ENCODE measurements at regions not wholly inside any gene's neighbourhood (a gene's known extent, or its start where the extent isn't known, plus 50 kb on each side); places are given as distances from the start of the nearest gene placed in this dataset.

DNA sequence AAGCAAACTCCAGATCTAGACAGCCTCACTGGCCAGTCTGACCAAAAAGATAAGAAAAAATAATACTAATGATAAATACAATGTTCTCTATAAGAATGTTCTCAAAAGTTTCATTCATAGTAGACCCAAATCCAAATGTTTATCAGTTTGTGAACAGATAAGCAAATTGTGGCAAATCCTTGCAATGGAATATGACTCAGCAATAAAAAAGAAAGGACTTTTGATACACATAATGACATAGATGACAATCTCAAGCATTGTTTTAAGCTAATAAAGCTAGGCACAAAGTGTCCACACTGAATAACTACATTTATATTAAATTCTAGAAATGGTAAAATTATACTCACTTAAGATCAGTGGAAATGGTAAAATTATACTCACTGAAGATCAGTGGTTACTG is 195.4 kb upstream of the TYRP1 start:
- H3K4me1 ChIP-seq (ENCODE audit: low read length): no peaks in the 10 kb centered on the region
- DNase-seq: no peak
- no peaks in the 10 kb centered on the region for H3F3A ChIP-seq (ENCODE audit: insufficient read depth, low read length)
- H3K4me2 ChIP-seq (ENCODE audit: low read depth, low read length): no peak overlapping the region
- H3K4me3 ChIP-seq (ENCODE audit: low read length): no peak overlapping the region
- H4K20me1 ChIP-seq (ENCODE audit: insufficient read depth, low read length): no peaks in the 10 kb centered on the region
- no peaks in the 10 kb centered on the region for H3K79me2 ChIP-seq (ENCODE audit: low read length)
- H3K27ac ChIP-seq (ENCODE audit: low read length): no peak overlapping the region
- H3K9ac ChIP-seq (ENCODE audit: low read length): no peak overlapping the region
- TF ChIP-seq CTCF (IDR thresholded peaks at IDR 0.05; ENCODE audit: low read length): no peak
- no peak for TF ChIP-seq EZH2phosphoT487 (IDR thresholded peaks at IDR 0.05; ENCODE audit: low read length)
- TF ChIP-seq EZH2 (optimal IDR thresholded peaks at IDR 0.05; ENCODE audit: low read depth, low read length): no peak
- no peak overlapping the region for H2AFZ ChIP-seq (ENCODE audit: low read length)
- no peaks in the 10 kb centered on the region for H3K9me2 ChIP-seq (replicated peaks; ENCODE audit: insufficient read depth, low read length)
- no peaks in the 10 kb centered on the region for H3K36me3 ChIP-seq (replicated peaks; ENCODE audit: insufficient read depth, low read length)
- H3K9me3 ChIP-seq (replicated peaks; ENCODE audit: insufficient read depth, low read length): no peaks in the 10 kb centered on the region
- no peaks in the 10 kb centered on the region for H3K27me3 ChIP-seq (replicated peaks; ENCODE audit: insufficient read depth, low read length)

- Histone ChIP-seq H3K9ac (ENCODE audit: low read length) (no peak overlapping the region), H2AFZ (ENCODE audit: low read length) (no peak overlapping the region), H3K4me3 (ENCODE audit: low read length) (no peak overlapping the region), H3K27me3 (replicated peaks; ENCODE audit: insufficient read depth, low read length) (no peaks in the 10 kb centered on the region), H3K27ac (ENCODE audit: low read length) (no peak overlapping the region), H3F3A (ENCODE audit: insufficient read depth, low read length) (no peaks in the 10 kb centered on the region), H3K4me1 (ENCODE audit: low read length) (no peaks in the 10 kb centered on the region), H4K20me1 (ENCODE audit: insufficient read depth, low read length) (no peaks in the 10 kb centered on the region), H3K9me2 (replicated peaks; ENCODE audit: insufficient read depth, low read length) (no peaks in the 10 kb centered on the region), H3K79me2 (ENCODE audit: low read length) (no peaks in the 10 kb centered on the region), H3K36me3 (replicated peaks; ENCODE audit: insufficient read depth, low read length) (no peaks in the 10 kb centered on the region), H3K9me3 (replicated peaks; ENCODE audit: insufficient read depth, low read length) (no peaks in the 10 kb centered on the region), H3K4me2 (ENCODE audit: low read depth, low read length) (no peak overlapping the region)
- TF ChIP-seq EZH2 (optimal IDR thresholded peaks at IDR 0.05; ENCODE audit: low read depth, low read length) (no peak), EZH2phosphoT487 (IDR thresholded peaks at IDR 0.05; ENCODE audit: low read length) (no peak)
- no peak for DNase-seq
These were observed 190.7 kb upstream of the TYRP1 start for GRCh38 chr9:12502520-12502919.

DNA sequence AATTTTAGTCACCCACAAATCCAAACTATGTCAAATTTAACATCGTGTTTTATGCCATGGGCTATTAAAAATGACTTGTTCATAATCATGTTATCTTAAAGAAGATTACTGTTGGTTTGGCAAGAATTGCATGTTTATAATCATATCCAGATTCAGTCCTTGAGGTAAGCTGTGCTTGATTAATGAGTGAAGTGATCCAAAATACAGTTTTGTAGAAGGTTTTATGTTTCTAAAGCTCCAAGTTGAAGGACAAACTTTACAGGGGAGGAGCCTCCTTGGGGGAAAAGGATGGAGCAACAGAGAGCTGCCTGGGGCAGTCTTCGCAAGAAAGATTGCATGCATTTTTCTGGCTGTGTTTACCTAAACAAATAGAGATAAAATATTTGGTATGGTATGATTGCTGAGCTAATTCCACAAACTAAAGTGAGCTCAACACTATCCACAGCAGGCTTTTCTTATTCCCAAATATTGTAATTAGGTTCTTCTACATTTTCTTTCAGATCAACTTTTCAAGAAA is 189.5 kb upstream of the TYRP1 start:
- Histone ChIP-seq H3K27me3 (replicated peaks; ENCODE audit: insufficient read depth, low read length) (no peaks in the 10 kb centered on the region), H3K27ac (ENCODE audit: low read length) (no peak overlapping the region), H3F3A (ENCODE audit: insufficient read depth, low read length) (no peaks in the 10 kb centered on the region)

More for the DNA sequence above, 189.5 kb upstream of the TYRP1 start:
- H3K4me2 ChIP-seq (ENCODE audit: low read depth, low read length): no peak overlapping the region
- H3K9ac ChIP-seq (ENCODE audit: low read length): no peak overlapping the region
- no peaks in the 10 kb centered on the region for H3K4me1 ChIP-seq (ENCODE audit: low read length)
- H3K9me2 ChIP-seq (replicated peaks; ENCODE audit: insufficient read depth, low read length): no peaks in the 10 kb centered on the region
- no peak overlapping the region for H2AFZ ChIP-seq (ENCODE audit: low read length)
- no peaks in the 10 kb centered on the region for H3K9me3 ChIP-seq (replicated peaks; ENCODE audit: insufficient read depth, low read length)
- DNase-seq: no peak
- H3K4me3 ChIP-seq (ENCODE audit: low read length): no peak overlapping the region
- no peaks in the 10 kb centered on the region for H3K79me2 ChIP-seq (ENCODE audit: low read length)
- no peaks in the 10 kb centered on the region for H4K20me1 ChIP-seq (ENCODE audit: insufficient read depth, low read length)
- no peaks in the 10 kb centered on the region for H3K36me3 ChIP-seq (replicated peaks; ENCODE audit: insufficient read depth, low read length)
- TF ChIP-seq EZH2phosphoT487 (IDR thresholded peaks at IDR 0.05; ENCODE audit: low read length) (no peak), EZH2 (optimal IDR thresholded peaks at IDR 0.05; ENCODE audit: low read depth, low read length) (no peak), CTCF (IDR thresholded peaks at IDR 0.05; ENCODE audit: low read length) (no peak)

All from MM.1S (cell line).